Astrocyte (in vitro differentiated cells and primary cell): ENCODE measurements at regions not wholly inside any gene's neighbourhood (a gene's known extent, or its start where the extent isn't known, plus 50 kb on each side); places are given as distances from the start of the nearest gene placed in this dataset.

Experiments used
- EZH2 ChIP-seq: IDR thresholded peaks from 2 replicates; pipeline ENCODE4 v1.6.1; 2012; ENCODE audit warnings: mild to moderate bottlenecking, low read length, inconsistent platforms; ENCODE audit not compliant: insufficient read depth
- TF ChIP-seq, protein P1 (sequence below): IDR thresholded peaks from 2 replicates; pipeline ENCODE4 v1.5.1; 2011; ENCODE audit warnings: low read depth, mild to moderate bottlenecking, inconsistent platforms, low read length, moderate library complexity; ENCODE audit not compliant: insufficient read depth

DNA sequence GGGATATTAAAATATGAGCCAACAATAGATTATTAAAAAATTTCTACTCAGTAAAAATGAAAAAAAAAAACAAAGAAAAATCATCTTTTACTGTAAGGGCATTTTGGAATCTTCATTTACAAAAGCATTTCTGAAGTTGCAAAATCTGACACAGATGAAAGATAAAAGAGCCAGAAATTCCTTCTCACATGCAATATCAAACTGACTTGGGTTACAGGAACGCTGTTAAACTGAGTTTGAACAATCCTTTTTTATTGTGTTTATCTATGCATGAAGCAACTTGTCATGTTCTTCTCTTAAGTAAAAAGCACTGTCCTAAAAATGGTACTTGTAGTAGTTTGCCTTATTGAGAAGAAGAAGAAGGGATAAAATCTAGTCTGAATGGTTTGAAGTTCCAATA lies 468.5 kb upstream of the KCNMB2 start:
- TF ChIP-seq, protein P1, sequence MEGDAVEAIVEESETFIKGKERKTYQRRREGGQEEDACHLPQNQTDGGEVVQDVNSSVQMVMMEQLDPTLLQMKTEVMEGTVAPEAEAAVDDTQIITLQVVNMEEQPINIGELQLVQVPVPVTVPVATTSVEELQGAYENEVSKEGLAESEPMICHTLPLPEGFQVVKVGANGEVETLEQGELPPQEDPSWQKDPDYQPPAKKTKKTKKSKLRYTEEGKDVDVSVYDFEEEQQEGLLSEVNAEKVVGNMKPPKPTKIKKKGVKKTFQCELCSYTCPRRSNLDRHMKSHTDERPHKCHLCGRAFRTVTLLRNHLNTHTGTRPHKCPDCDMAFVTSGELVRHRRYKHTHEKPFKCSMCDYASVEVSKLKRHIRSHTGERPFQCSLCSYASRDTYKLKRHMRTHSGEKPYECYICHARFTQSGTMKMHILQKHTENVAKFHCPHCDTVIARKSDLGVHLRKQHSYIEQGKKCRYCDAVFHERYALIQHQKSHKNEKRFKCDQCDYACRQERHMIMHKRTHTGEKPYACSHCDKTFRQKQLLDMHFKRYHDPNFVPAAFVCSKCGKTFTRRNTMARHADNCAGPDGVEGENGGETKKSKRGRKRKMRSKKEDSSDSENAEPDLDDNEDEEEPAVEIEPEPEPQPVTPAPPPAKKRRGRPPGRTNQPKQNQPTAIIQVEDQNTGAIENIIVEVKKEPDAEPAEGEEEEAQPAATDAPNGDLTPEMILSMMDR, result no peak
- no peak for TF ChIP-seq EZH2
